Activated effector memory CD4-positive, alpha-beta T cell treated with anti-CD3 and anti-CD28 coated beads, Interleukin-2, amount 50 U/mL, for 16 hours (primary cell): ENCODE measurements at regions not wholly inside any gene's neighbourhood (a gene's known extent, or its start where the extent isn't known, plus 50 kb on each side); places are given as distances from the start of the nearest gene placed in this dataset.
"Not testable (repeated sequence)": the region's sequence is repeated elsewhere in the genome, so short reads cannot be mapped to it uniquely, and the experiment has no call there.

Experiments
- DNase-seq: peaks from one replicate; pipeline ENCODE4 v3.0.0-alpha.2; 2020

DNA sequence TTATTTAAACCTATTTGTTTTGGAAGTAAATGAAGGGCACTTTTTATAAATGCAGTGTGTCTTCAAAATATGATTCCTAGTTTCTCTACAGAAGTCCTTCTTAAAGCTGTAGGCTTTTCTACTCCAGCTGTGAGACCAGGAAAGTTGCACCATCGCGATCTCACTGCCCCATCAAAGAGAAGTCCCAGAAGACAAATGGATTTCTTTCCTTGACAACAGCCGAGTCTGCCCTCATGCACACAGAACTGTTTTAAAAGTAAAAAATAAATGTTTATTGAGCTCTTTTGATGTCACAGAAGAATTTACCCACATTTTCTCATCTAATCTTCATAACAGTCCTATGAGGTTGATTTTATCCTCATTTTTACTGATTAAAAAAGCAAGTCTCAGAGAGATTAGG is 324.4 kb upstream of the NT5E start:
- no peak for DNase-seq

GRCh38 chr6:85124472-85125354 is 325.2 kb upstream of the NT5E start:
- no peak for DNase-seq

DNA sequence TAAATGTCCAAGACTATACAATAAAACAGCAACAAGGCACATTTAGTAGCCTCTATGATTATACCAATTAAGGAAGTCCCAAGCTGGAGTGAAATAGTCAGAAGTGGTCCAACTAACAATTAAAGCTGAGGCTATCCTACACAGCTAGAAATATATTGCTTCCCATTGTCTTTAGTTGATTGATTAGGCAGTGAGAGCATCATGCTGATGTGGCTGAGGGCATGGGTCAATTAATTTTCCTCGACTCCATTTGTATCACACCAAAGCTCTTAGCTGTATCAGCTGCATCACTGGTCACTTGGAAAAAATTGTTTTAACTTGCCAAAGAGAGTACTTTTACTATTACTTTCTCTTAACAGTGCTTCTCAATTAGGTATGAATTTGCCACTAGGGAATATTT is 328.7 kb upstream of the NT5E start:
- no peak for DNase-seq

- no peak for DNase-seq
Measured at GRCh38 chr6:85118652-85119235, 331.1 kb upstream of the NT5E start.

GRCh38 chr6:85118233-85118632 is 331.6 kb upstream of the NT5E start:
- no peak for DNase-seq

- no peak for DNase-seq
Measured at GRCh38 chr6:85116475-85116874, 333.4 kb upstream of the NT5E start.

GRCh38 chr6:85115876-85116275 is 334.0 kb upstream of the NT5E start:
- no peak for DNase-seq

DNA sequence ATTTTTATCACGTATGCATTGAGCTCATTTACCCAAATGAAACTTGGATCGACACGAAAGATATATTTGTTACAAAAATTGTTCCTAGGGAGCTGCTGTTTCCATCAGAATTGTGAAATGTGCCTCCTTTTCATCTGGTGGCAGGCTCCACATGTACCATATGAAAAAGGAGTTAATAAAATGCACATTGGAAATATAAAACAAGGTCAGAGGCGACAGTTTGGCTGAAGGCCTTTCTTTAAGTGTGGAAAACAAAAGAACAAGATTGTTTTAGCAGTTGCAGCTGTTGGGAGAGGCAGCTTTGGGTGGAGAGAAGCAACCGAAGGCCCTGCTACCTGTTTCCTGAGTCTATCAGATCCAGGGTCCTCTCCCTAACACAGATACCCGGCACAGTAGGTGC is 334.5 kb upstream of the NT5E start:
- no peak for DNase-seq

GRCh38 chr6:85114581-85114935 is 335.3 kb upstream of the NT5E start:
- no peak for DNase-seq

DNA sequence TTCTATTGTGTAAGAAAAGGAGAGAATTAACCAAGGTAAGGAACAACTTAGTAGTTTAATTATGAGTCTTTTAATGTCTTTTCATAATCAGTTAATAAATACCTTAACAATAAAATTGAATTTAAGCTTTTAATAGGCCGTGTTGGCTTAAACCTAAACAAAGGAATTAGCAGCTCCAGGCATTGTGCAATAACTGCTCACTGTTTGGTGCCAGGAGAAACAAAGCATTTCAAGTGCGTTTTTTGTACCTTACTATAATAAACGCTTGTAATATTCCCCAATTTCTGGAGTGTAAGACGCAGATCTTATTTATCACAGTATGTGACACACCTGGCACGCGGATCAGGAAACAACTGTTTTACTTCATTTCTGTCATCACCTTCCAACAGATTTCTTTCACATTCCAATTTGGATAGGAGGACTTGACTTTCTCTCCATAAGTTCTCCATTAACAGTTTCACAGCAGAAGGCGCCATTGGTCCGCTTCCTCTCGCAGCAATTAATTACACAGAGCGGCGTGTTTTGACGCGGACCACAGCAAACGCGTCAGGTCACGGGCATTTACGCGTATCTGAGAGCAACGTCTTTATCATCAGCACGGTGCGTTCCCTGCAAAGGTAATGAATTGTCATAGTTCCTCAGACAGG is 335.8 kb upstream of the NT5E start:
- DNase-seq = no peak

- DNase-seq = no peak
Measured at GRCh38 chr6:85112540-85112939, 337.3 kb upstream of the NT5E start.

DNA sequence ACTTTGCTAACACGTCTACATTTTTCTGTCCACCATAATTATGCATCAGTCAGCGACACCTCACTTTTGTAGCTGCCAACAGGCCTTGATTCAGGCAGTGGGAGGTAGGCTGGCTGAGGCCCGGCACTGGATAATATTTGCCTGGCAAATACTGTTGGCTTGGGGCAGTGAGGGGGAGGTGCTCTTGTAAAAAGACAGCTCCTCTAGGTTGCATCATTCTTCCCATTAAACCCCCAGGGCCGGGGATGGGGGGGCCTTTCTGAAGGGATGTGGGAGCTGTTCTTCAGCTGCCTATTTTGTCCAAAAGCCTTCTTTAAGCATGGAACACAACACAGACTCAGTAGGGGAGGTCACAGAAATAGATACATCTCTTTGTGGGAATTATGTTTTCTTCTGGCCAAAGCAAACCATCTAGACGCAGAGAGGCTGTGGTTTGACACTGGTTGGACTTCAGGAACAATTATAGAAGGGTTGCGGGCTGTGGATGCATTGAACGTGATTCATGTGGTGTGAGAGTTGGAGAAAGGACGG is 338.3 kb upstream of the NT5E start:
- DNase-seq = no peak

- DNase-seq = no peak
Measured at GRCh38 chr6:85110943-85111342, 338.9 kb upstream of the NT5E start.

DNA sequence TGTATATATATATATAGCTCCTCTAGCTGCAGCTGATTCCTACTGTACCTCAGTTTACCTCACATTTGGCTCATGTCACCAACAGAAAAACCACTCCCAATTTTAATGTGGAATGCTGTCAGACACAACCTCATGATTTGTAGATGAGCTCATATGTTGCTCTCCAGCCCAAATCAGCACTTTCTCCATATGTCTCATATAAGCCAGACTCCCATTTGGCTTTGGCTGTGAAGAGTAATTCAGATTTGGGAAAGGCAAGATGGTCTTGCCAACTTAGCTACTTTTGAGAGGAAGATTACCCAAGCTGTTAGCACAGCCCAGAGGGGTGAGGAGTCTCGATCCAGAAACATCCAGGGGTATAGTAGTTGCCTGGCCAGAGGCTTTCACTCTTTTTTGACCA is 342.2 kb upstream of the NT5E start:
- DNase-seq = no peak

GRCh38 chr6:85096976-85097375 is 332.6 kb upstream of the TBX18 start:
- no peak for DNase-seq

DNA sequence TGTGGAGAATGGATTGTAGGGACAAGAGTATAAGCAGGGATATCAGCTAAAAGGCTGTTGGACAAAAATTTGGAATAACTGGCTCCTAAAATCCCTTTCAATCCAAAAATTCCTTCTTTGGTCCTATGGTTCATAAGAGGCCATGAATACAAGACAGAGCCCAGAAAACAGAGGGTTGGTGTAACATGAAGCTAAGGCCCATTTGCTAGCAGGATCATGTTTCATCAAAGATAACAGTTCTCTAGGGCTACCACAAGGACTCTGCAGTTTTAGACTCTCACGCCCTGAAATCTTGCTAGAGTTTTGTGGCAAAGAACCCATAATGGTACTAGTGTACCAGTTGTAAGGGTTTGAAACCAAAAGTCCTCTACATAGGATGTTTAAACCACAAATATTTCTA is 327.8 kb upstream of the TBX18 start:
- no peak for DNase-seq

GRCh38 chr6:85089255-85089654 is 324.9 kb upstream of the TBX18 start:
- DNase-seq = no peak

GRCh38 chr6:85085875-85086274 is 321.5 kb upstream of the TBX18 start:
- DNase-seq = no peak

- DNase-seq = no peak
Measured at GRCh38 chr6:85081102-85081501, 316.7 kb upstream of the TBX18 start.

GRCh38 chr6:85079761-85080160 is 315.4 kb upstream of the TBX18 start:
- DNase-seq = no peak

- no peak for DNase-seq
Measured at GRCh38 chr6:85078058-85078457, 313.7 kb upstream of the TBX18 start.

DNA sequence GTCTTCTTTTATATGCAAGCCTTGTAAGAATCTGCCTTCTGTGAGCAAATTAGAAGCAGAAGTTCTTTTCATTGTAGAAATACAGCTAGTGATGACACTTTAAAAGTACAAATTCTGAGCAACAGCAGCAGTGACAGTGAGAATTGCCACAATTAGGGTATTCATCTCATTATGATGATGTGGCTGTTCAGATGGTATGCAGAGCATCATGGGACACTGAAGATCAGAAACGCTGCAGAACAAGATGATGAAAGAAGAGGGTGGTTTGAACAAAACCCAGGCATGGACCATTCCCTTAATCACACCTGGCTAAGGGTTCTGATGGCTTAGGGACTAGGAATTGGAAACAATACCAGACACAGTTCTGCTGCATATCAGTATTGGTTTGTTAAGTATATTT is 312.7 kb upstream of the TBX18 start:
- DNase-seq = no peak

GRCh38 chr6:85071845-85072244 is 307.4 kb upstream of the TBX18 start:
- not testable (repeated sequence) for DNase-seq

- DNase-seq = no peak
Measured at GRCh38 chr6:85069577-85069976, 305.2 kb upstream of the TBX18 start.
